ENCODE measurements at regions not wholly inside any gene's neighbourhood (a gene's known extent, or its start where the extent isn't known, plus 50 kb on each side); places are given as distances from the start of the nearest gene placed in this dataset.

- no peak overlapping the region for H3K4me3 ChIP-seq (replicated peaks; ENCODE audit: low read depth, low read length)
- DNase-seq (ENCODE audit: extremely low read depth, low read depth), result no peak
- no peak for TF ChIP-seq CTCF (IDR thresholded peaks at IDR 0.05; ENCODE audit: low read depth, low read length, missing control alignments)
Observed at GRCh38 chr2:21498016-21498415, 374.2 kb downstream of the TDRD15 start.

DNA sequence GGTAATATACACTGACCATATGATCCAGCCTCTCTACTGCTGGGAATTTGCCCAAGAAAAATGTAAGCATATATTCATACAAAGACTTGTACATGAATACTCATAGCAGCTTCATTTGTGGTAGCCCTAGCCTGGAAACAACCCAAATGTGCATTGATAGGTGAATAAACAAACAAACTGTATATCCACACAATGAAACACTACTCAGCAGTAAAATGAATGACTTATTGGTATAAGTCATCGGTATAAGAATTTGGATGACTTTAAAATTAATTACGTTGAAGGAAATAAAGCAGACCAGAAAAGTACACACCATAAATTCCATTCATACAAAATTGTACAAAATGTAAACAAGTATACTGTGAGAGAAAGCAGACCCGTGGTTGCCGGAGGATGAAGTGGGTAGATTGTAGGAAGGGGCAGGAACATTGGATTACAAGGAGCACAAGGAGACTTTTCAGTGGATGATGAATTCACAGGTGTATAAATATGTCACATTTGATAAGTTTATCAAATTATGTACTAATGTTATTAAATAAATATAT lies 376.7 kb downstream of the TDRD15 start:
- no peak overlapping the region for H3K4me3 ChIP-seq (replicated peaks; ENCODE audit: low read depth, low read length)
- TF ChIP-seq CTCF (IDR thresholded peaks at IDR 0.05; ENCODE audit: low read depth, low read length, missing control alignments), result no peak
- DNase-seq (ENCODE audit: extremely low read depth, low read depth), result no peak

DNA sequence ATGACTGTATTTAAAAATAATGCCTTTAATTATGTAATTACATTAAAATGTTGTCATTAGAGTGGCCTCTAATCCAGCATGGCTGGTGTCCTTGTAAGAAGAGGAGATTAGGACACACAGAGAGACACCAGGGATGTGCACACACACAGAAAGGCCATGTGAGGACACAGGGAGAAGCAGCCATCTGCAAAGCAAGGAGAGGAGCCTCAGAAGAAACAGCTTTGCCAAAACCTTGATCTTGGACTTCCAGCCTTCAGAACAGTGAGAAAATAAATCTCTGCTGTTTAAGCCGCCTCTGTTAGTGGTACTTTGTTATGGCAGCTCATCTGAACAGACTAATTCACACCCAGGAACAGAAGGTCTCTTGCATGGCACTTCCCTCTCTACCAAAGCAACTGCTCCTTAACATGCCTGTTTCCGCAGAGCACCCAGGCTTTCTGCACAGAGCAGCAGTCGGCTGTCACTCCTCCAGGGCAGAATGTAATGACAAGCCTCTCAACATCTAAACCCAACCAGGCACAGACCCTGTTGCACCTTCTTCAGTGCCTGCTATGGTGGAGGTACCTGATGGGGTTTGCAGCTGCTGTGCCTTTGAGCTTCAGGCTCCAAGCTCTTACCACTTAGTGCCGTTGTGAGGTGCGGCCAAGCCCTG lies 377.7 kb downstream of the TDRD15 start:
- TF ChIP-seq CTCF (IDR thresholded peaks at IDR 0.05; ENCODE audit: low read depth, low read length, missing control alignments), result no peak
- DNase-seq (ENCODE audit: extremely low read depth, low read depth), result no peak
- no peak overlapping the region for H3K4me3 ChIP-seq (replicated peaks; ENCODE audit: low read depth, low read length)

- no peak for DNase-seq (ENCODE audit: extremely low read depth, low read depth)
Observed at GRCh38 chr2:21515903-21516302, 392.1 kb downstream of the TDRD15 start.

GRCh38 chr2:21519412-21519811 lies 395.6 kb downstream of the TDRD15 start:
- TF ChIP-seq CTCF (IDR thresholded peaks at IDR 0.05; ENCODE audit: low read depth, low read length, missing control alignments), result no peak
- DNase-seq (ENCODE audit: extremely low read depth, low read depth), result no peak
- no peak overlapping the region for H3K4me3 ChIP-seq (replicated peaks; ENCODE audit: low read depth, low read length)

More at GRCh38 chr2:21515903-21516302, 392.1 kb downstream of the TDRD15 start:
- no peak for TF ChIP-seq CTCF (IDR thresholded peaks at IDR 0.05; ENCODE audit: low read depth, low read length, missing control alignments)
- H3K4me3 ChIP-seq (replicated peaks; ENCODE audit: low read depth, low read length), result no peak overlapping the region

DNA sequence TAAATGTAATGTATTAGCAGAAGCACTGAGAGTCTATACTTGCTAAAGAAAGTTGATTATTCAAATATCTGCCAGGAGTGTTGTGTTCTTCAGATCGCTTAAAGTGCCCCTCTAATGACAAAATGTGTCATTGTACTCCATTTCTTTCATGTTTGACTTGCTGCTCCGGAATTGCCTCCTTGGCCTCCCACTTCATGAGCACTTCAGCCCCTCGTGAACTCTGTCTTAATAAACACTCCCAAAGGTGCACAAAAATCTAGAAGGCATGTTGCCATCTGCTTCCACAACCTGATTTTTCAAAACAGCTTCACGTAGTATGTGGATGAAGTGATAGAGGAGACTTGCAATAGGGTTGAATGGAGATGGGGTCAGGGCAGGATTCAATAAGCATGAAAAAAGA lies 396.1 kb downstream of the TDRD15 start:
- no peak overlapping the region for H3K4me3 ChIP-seq (replicated peaks; ENCODE audit: low read depth, low read length)
- no peak for TF ChIP-seq CTCF (IDR thresholded peaks at IDR 0.05; ENCODE audit: low read depth, low read length, missing control alignments)
- DNase-seq (ENCODE audit: extremely low read depth, low read depth), result no peak

DNA sequence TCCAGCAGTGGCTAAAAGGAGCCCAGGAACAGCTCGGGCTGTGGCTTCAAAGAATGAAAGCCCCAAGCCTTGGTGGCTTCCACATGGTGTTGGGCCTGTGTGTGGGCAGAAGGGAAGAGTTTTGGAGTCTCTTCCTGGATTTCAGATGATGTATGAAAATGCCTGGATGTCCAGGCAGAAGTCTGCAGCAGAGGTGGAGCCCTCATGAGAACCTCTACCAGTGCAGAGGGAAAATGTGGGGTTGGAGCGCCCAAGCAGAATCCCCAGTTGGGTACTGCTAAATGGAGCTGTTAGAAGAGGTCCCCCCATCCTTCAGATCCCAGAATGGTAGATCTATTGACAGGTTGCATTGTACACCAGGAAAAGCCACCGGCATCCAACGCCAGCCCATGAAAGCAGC lies 412.1 kb downstream of the TDRD15 start:
- DNase-seq (ENCODE audit: extremely low read depth, low read depth), result no peak
- H3K4me3 ChIP-seq (replicated peaks; ENCODE audit: low read depth, low read length), result no peak overlapping the region
- no peak for TF ChIP-seq CTCF (IDR thresholded peaks at IDR 0.05; ENCODE audit: low read depth, low read length, missing control alignments)

Measured in HFF-Myc (cell line).